ENCODE measurements at regions not wholly inside any gene's neighbourhood (a gene's known extent, or its start where the extent isn't known, plus 50 kb on each side); places are given as distances from the start of the nearest gene placed in this dataset.

- no peak for DNase-seq (ENCODE audit: low read depth)
- ChIA-PET CTCF (no interaction called here), POLR2A (no interaction called here)
- TF ChIP-seq, protein P1, sequence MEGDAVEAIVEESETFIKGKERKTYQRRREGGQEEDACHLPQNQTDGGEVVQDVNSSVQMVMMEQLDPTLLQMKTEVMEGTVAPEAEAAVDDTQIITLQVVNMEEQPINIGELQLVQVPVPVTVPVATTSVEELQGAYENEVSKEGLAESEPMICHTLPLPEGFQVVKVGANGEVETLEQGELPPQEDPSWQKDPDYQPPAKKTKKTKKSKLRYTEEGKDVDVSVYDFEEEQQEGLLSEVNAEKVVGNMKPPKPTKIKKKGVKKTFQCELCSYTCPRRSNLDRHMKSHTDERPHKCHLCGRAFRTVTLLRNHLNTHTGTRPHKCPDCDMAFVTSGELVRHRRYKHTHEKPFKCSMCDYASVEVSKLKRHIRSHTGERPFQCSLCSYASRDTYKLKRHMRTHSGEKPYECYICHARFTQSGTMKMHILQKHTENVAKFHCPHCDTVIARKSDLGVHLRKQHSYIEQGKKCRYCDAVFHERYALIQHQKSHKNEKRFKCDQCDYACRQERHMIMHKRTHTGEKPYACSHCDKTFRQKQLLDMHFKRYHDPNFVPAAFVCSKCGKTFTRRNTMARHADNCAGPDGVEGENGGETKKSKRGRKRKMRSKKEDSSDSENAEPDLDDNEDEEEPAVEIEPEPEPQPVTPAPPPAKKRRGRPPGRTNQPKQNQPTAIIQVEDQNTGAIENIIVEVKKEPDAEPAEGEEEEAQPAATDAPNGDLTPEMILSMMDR (IDR thresholded peaks at IDR 0.05; ENCODE audit: insufficient read depth, low read depth, low read length): no peak
- H3K36me3 ChIP-seq (ENCODE audit: control insufficient read depth, insufficient read depth, low read length): no peaks in the 10 kb centered on the region
- H3K27me3 ChIP-seq (ENCODE audit: control insufficient read depth, insufficient read depth, low read length): no peaks in the 10 kb centered on the region
- H3K4me3 ChIP-seq (ENCODE audit: low read depth, low read length): no peak overlapping the region
Measured at GRCh38 chr3:53974324-53974723, 82.7 kb upstream of the SELENOK start.

DNA sequence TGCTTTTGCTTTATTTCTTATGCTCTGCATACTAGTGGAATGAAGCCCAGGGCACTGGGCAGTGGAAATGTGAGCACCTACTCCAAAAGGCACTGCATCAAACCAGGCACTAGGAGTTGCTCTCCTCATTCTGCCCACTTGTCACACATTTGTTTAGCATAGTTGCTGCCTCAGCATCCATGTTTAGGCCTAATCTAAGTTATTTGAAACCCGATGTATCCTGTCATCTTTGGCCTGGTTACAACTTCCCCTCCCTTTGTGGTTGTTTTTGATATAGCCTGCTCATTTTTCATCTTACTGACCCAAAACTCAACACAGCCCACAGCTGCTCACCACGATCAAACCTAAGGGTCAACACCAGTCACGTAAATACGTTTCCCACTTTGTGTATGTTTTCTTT lies 82.2 kb upstream of the SELENOK start:
- H3K36me3 ChIP-seq (ENCODE audit: control insufficient read depth, insufficient read depth, low read length): no peaks in the 10 kb centered on the region
- CTCF ChIA-PET: no interaction called here
- DNase-seq (ENCODE audit: low read depth): no peak
- TF ChIP-seq, protein P1 (IDR thresholded peaks at IDR 0.05; ENCODE audit: insufficient read depth, low read depth, low read length): no peak
- no peak overlapping the region for H3K4me3 ChIP-seq (ENCODE audit: low read depth, low read length)
- H3K27me3 ChIP-seq (ENCODE audit: control insufficient read depth, insufficient read depth, low read length): no peaks in the 10 kb centered on the region
- POLR2A ChIA-PET: no interaction called here

DNA sequence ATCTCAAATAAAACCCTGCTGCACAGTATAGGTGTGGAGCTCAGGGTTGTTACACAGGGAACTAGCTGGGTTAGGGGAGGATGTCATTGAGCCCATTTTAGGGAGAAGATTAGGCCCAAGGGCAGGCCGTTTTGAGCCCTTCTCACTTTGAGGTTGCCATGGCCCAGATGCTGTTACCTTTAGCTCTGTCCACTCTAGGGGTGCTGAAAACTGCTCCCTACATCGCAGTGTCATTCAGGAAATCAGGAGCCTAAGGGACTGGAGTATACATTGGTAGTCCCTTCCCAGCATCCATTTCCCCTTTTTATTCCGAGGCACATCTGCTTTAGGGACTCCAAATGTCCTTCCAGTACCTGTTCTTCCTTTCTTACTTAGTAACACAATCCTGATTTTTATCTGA lies 79.0 kb upstream of the SELENOK start:
- POLR2A ChIA-PET: no interaction called here
- H3K27me3 ChIP-seq (ENCODE audit: control insufficient read depth, insufficient read depth, low read length): no peaks in the 10 kb centered on the region
- CTCF ChIA-PET: no interaction called here
- no peaks in the 10 kb centered on the region for H3K36me3 ChIP-seq (ENCODE audit: control insufficient read depth, insufficient read depth, low read length)
- DNase-seq (ENCODE audit: low read depth): no peak
- TF ChIP-seq, protein P1 (IDR thresholded peaks at IDR 0.05; ENCODE audit: insufficient read depth, low read depth, low read length): no peak
- no peak overlapping the region for H3K4me3 ChIP-seq (ENCODE audit: low read depth, low read length)

DNA sequence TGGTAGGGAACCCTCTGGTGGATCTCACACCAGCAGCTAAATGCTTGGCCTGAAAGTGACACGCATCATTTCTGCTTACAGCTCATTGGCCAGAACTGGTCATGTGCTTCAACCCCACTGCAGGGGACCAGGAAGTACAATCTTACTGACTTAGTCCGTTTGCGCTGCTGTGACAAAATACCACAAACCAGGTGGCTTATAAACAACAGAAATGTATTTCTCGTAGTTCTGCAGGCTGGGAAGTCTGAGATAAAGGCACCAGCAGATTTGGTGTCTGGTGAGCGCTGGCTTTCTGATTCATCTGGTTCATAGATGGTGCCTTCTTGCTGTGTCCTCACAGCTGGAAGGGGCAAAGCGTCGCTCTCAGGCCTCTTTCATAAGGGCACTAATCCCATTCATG lies 77.4 kb upstream of the SELENOK start:
- no peak for DNase-seq (ENCODE audit: low read depth)
- CTCF ChIA-PET: no interaction called here

GRCh38 chr3:53965291-53965690 lies 73.6 kb upstream of the SELENOK start:
- TF ChIP-seq, protein P1 (IDR thresholded peaks at IDR 0.05; ENCODE audit: insufficient read depth, low read depth, low read length): no peak
- no peaks in the 10 kb centered on the region for H3K36me3 ChIP-seq (ENCODE audit: control insufficient read depth, insufficient read depth, low read length)
- H3K27me3 ChIP-seq (ENCODE audit: control insufficient read depth, insufficient read depth, low read length): no peaks in the 10 kb centered on the region
- H3K4me3 ChIP-seq (ENCODE audit: low read depth, low read length): no peak overlapping the region
- CTCF ChIA-PET: no interaction called here
- no peak for DNase-seq (ENCODE audit: low read depth)
- POLR2A ChIA-PET: no interaction called here

More for the DNA sequence above, 77.4 kb upstream of the SELENOK start:
- Histone ChIP-seq H3K4me3 (ENCODE audit: low read depth, low read length) (no peak overlapping the region), H3K27me3 (ENCODE audit: control insufficient read depth, insufficient read depth, low read length) (no peaks in the 10 kb centered on the region), H3K36me3 (ENCODE audit: control insufficient read depth, insufficient read depth, low read length) (no peaks in the 10 kb centered on the region)
- TF ChIP-seq, protein P1 (IDR thresholded peaks at IDR 0.05; ENCODE audit: insufficient read depth, low read depth, low read length): no peak
- POLR2A ChIA-PET: no interaction called here
